PFSK-1 (cell line): ENCODE measurements at regions not wholly inside any gene's neighbourhood (a gene's known extent, or its start where the extent isn't known, plus 50 kb on each side); places are given as distances from the start of the nearest gene placed in this dataset.

ENCODE experiments used
- FOXP2 ChIP-seq: optimal IDR thresholded peaks from 2 replicates; pipeline ENCODE3; 2011; ENCODE audit warnings: borderline replicate concordance, control low read depth, inconsistent platforms; ENCODE audit not compliant: insufficient read depth; ENCODE audit errors: extremely low read length, extremely low read depth
- POLR2AphosphoS5 ChIP-seq: IDR thresholded peaks from 2 replicates; pipeline ENCODE4 v1.6.1; 2012; ENCODE audit warnings: low read depth, mild to moderate bottlenecking, control low read depth, low read length, moderate library complexity
- TF ChIP-seq, protein P1 (sequence below), 2 experiments: IDR thresholded peaks; 2 replicates each; pipeline versions ENCODE4 v1.6.1 to v1.8.0; 2011 to 2012; ENCODE audit warnings: low read depth in 2 of 2, low read length in 2 of 2, control low read depth in 1 of 2, inconsistent platforms in 1 of 2, mild to moderate bottlenecking in 1 of 2, moderate library complexity in 1 of 2; ENCODE audit not compliant: insufficient read depth in 1 of 2

DNA sequence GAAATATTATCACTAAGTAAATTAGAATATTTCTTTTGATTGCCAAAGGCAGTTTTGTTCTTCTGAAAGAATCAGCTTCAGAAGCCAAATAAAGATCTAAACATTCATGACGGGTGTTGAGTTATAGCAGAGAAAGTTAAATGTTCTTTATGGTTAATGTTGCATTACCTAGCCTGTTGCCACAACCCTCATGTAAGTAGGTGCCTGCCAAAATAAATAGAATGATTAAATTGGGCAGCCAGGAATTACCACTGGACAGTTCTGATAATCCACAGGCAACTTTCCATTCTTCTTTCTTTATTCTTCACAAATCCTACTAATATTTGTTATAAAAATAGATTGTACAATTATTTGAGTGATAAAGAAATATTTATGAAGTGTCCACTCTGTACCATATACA lies 217.9 kb upstream of the NRIP1 start:
- TF ChIP-seq FOXP2 = no peak
- no peak for TF ChIP-seq POLR2AphosphoS5
- TF ChIP-seq, protein P1, sequence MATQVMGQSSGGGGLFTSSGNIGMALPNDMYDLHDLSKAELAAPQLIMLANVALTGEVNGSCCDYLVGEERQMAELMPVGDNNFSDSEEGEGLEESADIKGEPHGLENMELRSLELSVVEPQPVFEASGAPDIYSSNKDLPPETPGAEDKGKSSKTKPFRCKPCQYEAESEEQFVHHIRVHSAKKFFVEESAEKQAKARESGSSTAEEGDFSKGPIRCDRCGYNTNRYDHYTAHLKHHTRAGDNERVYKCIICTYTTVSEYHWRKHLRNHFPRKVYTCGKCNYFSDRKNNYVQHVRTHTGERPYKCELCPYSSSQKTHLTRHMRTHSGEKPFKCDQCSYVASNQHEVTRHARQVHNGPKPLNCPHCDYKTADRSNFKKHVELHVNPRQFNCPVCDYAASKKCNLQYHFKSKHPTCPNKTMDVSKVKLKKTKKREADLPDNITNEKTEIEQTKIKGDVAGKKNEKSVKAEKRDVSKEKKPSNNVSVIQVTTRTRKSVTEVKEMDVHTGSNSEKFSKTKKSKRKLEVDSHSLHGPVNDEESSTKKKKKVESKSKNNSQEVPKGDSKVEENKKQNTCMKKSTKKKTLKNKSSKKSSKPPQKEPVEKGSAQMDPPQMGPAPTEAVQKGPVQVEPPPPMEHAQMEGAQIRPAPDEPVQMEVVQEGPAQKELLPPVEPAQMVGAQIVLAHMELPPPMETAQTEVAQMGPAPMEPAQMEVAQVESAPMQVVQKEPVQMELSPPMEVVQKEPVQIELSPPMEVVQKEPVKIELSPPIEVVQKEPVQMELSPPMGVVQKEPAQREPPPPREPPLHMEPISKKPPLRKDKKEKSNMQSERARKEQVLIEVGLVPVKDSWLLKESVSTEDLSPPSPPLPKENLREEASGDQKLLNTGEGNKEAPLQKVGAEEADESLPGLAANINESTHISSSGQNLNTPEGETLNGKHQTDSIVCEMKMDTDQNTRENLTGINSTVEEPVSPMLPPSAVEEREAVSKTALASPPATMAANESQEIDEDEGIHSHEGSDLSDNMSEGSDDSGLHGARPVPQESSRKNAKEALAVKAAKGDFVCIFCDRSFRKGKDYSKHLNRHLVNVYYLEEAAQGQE (IDR thresholded peaks at IDR 0.05; ENCODE audit: insufficient read depth in 1 of 2, low read depth in 2 of 2, low read length in 2 of 2) = no peak
